Right lobe of liver (tissue), 4 donors: ENCODE measurements at regions not wholly inside any gene's neighbourhood (a gene's known extent, or its start where the extent isn't known, plus 50 kb on each side); places are given as distances from the start of the nearest gene placed in this dataset.

ENCODE experiments used
- POLR2A ChIP-seq: fragments of 450-650 bp; IDR thresholded peaks from one replicate; pipeline ENCODE4 v1.6.1; 2017; ENCODE audit warnings: antibody characterized with exemption, mild to moderate bottlenecking
- TF ChIP-seq, protein P1 (sequence below), 4 donors: fragments of 200-600 bp in 3 of 4; fragments of 450-650 bp in 1 of 4; IDR thresholded peaks; one replicate each; pipeline versions ENCODE4 v1.5.1 to v1.8.0; 2016 to 2022; ENCODE audit warnings: antibody characterized with exemption in 4 of 4, mild to moderate bottlenecking in 2 of 4
- donor health status: DM: no; HTN: no; CAD: no.
- donor health status: DM: no; HTN: no; CAD: no.
- donor health status: DM: no; HTN: yes; CAD: no.

DNA sequence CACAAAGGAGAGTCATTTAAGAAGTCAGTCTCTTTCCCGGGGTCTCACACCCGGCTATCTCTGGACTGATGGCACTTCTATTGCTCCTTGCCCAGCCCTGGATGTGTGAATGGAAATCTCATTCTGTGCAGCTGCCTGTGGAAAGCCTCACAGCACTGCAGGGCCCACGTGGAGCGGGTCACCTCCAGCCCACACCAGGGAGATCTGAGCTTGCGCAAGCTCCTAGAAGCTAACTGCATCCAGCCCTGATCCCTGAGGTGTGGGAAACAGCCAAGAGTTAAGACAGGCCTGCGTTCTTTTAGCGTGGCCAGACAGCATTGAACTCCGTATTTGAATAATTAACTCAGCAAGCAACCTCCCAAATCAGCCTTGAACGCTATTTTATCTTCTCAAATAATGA lies 150.5 kb downstream of the LRIG2 start:
- TF ChIP-seq, protein P1, sequence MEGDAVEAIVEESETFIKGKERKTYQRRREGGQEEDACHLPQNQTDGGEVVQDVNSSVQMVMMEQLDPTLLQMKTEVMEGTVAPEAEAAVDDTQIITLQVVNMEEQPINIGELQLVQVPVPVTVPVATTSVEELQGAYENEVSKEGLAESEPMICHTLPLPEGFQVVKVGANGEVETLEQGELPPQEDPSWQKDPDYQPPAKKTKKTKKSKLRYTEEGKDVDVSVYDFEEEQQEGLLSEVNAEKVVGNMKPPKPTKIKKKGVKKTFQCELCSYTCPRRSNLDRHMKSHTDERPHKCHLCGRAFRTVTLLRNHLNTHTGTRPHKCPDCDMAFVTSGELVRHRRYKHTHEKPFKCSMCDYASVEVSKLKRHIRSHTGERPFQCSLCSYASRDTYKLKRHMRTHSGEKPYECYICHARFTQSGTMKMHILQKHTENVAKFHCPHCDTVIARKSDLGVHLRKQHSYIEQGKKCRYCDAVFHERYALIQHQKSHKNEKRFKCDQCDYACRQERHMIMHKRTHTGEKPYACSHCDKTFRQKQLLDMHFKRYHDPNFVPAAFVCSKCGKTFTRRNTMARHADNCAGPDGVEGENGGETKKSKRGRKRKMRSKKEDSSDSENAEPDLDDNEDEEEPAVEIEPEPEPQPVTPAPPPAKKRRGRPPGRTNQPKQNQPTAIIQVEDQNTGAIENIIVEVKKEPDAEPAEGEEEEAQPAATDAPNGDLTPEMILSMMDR (IDR thresholded peaks at IDR 0.05) = no peak
- TF ChIP-seq POLR2A = no peak
